Mesothelial cell of epicardium (in vitro differentiated cells): ENCODE measurements at regions not wholly inside any gene's neighbourhood (a gene's known extent, or its start where the extent isn't known, plus 50 kb on each side); places are given as distances from the start of the nearest gene placed in this dataset.

Source experiments
- DNase-seq, 2 experiments: peaks; one replicate each; pipeline ENCODE4 v3.0.0; 2021; ENCODE audit warnings: low spot score in 2 of 2; ENCODE audit not compliant: unreplicated experiment in 2 of 2
- H3K27ac Mint-ChIP-seq: 2 replicates; pipeline ENCODE4 v1.8.0; 2021; ENCODE audit warnings: mixed read lengths
- H3K27me3 Mint-ChIP-seq: 2 replicates; pipeline ENCODE4 v1.8.0; 2021; ENCODE audit warnings: low read depth, mixed read lengths
- H3K36me3 Mint-ChIP-seq: 2 replicates; pipeline ENCODE4 v1.8.0; 2021; ENCODE audit warnings: mixed read lengths
- H3K4me1 Mint-ChIP-seq: 2 replicates; pipeline ENCODE4 v1.8.0; 2021; ENCODE audit warnings: mixed read lengths
- H3K4me3 Mint-ChIP-seq: 2 replicates; pipeline ENCODE4 v1.8.0; 2021; ENCODE audit warnings: mild to moderate bottlenecking, moderate library complexity, mixed read lengths
- H3K9me3 Mint-ChIP-seq: 2 replicates; pipeline ENCODE4 v1.8.0; 2021; ENCODE audit warnings: mixed read lengths
- TF ChIP-seq, protein P1 (sequence below): fragments of 200-600 bp; sonication (generic); IDR thresholded peaks from one replicate; pipeline ENCODE4 v1.5.0; 2021; ENCODE audit warnings: antibody characterized with exemption; ENCODE audit not compliant: unreplicated experiment

DNA sequence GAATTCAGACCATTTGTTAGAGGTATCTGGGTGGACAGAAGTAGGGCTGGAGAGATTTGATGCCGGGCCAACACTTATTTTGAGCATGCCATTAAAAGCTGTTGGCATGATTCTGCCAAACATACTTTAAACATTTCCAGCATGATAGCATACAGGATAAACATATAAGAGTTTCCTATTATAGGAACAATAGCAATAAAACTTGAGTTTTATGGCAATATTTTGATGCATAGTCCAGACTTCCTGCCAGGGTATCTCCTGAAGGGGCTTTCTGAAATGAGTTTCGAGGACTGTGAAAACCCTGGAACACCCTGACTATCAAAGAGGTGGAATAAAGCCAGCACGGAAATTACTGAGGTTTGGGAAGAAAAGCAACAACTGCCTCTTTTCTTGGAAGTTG, 1398.0 kb upstream of the NXPH2 start:
- Mint-ChIP-seq H3K4me3 (no peak overlapping the region), H3K9me3 (no peaks in the 10 kb centered on the region), H3K27ac (no peak overlapping the region), H3K27me3 (peaks cover 9% of the 10 kb centered on the region), H3K4me1 (peaks cover 9% of the 10 kb centered on the region), H3K36me3 (no peaks in the 10 kb centered on the region)
- no peak for DNase-seq
- TF ChIP-seq, protein P1, sequence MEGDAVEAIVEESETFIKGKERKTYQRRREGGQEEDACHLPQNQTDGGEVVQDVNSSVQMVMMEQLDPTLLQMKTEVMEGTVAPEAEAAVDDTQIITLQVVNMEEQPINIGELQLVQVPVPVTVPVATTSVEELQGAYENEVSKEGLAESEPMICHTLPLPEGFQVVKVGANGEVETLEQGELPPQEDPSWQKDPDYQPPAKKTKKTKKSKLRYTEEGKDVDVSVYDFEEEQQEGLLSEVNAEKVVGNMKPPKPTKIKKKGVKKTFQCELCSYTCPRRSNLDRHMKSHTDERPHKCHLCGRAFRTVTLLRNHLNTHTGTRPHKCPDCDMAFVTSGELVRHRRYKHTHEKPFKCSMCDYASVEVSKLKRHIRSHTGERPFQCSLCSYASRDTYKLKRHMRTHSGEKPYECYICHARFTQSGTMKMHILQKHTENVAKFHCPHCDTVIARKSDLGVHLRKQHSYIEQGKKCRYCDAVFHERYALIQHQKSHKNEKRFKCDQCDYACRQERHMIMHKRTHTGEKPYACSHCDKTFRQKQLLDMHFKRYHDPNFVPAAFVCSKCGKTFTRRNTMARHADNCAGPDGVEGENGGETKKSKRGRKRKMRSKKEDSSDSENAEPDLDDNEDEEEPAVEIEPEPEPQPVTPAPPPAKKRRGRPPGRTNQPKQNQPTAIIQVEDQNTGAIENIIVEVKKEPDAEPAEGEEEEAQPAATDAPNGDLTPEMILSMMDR = no peak

DNA sequence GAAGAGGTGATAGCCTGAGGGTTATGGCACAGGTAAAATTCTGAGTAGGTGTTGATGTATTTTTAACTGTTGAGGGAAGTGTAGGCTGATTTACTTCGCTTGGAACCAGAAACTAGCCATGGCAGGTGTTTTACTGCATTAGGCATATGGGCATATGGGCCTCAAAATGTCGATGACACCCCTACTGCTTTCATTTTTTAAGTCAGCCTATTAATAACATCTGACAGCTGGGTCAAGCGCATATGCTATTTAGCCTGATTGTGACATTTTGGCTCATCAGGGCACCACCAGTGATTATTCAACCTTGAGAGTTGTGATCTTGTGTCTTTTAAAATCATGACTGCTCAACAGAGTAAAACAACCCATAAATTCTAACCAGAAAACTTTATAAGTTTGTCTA, 1396.9 kb upstream of the NXPH2 start:
- peaks cover 9% of the 10 kb centered on the region for H3K4me1 Mint-ChIP-seq
- DNase-seq = no peak
- no peaks in the 10 kb centered on the region for H3K36me3 Mint-ChIP-seq
- peaks cover 7% of the 10 kb centered on the region for H3K27me3 Mint-ChIP-seq
- H3K9me3 Mint-ChIP-seq = no peaks in the 10 kb centered on the region
- TF ChIP-seq, protein P1 = no peak
- H3K4me3 Mint-ChIP-seq = no peak overlapping the region
- H3K27ac Mint-ChIP-seq = no peak overlapping the region

DNA sequence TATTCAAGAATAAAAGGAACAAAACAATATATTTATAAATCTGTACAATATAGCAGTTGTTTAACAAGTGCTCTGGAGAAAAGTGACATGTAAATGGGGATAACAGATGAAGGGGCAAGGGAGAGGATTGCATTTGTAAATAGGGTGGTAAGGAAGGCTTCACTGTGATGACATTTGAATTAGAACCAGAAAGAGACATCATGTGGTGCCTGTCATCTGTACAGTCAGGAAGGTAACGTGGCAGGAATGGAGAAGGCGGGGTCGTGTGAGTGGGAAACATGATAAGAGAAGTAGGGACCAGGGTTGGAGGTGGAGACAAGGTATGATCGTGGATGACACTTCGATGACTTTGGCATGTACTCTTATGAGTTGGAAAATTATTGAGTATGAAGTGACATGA, 1393.6 kb upstream of the NXPH2 start:
- H3K4me1 Mint-ChIP-seq = peaks cover 9% of the 10 kb centered on the region
- H3K27me3 Mint-ChIP-seq = no peaks in the 10 kb centered on the region
- H3K4me3 Mint-ChIP-seq = no peak overlapping the region
- peaks cover 15% of the 10 kb centered on the region for H3K9me3 Mint-ChIP-seq
- TF ChIP-seq, protein P1 = no peak
- H3K27ac Mint-ChIP-seq = no peak overlapping the region
- DNase-seq = no peak
- H3K36me3 Mint-ChIP-seq = peaks cover 3% of the 10 kb centered on the region

DNA sequence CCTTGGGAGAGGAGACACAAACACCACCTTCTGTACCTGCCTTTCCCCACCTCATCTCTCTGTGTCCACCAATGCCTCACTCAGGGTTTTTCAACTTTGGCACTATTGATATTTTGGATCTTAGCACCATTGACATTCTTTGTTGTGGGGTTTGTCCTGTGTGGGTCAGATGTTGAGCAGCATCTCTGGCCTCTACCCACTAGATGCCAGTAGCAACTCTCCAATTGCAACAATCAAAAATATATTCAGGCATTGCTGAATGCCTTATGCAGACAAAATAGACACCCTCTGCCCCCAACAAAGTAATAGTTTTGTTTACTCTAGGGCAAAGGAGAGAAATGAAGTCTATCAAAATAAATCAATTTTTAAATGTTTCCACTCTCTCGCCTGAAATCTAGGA, 1384.3 kb upstream of the NXPH2 start:
- no peak for DNase-seq
- Mint-ChIP-seq H3K4me1 (no peaks in the 10 kb centered on the region), H3K27ac (no peak overlapping the region), H3K4me3 (no peak overlapping the region), H3K36me3 (no peaks in the 10 kb centered on the region), H3K27me3 (no peaks in the 10 kb centered on the region), H3K9me3 (peaks cover 19% of the 10 kb centered on the region)
- TF ChIP-seq, protein P1 = no peak

DNA sequence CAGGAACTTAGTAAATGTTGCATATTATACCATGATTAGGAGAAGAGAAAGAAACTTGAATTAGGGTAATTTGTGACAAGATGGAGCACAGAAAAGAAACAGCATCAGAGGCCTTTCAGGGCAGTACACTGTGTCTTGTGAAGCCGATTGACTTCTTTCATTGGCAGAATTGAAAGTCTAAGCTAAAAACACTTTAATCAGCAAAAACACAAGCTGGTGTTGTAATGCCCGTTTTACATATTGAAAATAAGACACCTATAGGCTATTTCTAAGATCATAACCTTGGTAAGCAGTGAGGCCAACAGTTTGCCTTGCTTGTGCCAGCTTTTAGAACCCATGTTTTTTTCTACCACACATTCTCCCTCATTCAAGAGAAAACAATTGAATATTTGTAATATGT, 1378.1 kb upstream of the NXPH2 start:
- TF ChIP-seq, protein P1 = no peak
- H3K4me1 Mint-ChIP-seq = no peaks in the 10 kb centered on the region
- no peak overlapping the region for H3K4me3 Mint-ChIP-seq
- H3K27ac Mint-ChIP-seq = no peak overlapping the region
- no peaks in the 10 kb centered on the region for H3K36me3 Mint-ChIP-seq
- H3K9me3 Mint-ChIP-seq = peaks cover 17% of the 10 kb centered on the region
- no peaks in the 10 kb centered on the region for H3K27me3 Mint-ChIP-seq
- no peak for DNase-seq

DNA sequence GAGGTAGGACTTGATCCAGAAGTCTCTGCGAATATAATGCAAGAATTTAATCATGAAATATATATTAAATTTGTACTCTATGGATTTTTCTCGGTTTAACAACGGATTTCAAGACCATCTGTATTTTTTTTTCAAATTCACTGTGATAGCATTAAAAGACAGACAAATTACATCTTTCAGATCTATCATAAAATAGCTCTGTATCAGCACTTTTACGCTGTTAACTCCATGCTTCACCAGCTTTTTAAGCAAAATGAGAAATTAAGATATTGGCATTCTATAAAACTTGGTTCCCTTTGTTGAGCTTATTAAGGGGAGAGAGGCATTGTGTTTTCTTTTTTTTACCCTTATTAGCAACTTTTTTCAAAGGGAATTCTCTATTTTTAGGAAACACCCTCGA, 1377.6 kb upstream of the NXPH2 start:
- Mint-ChIP-seq H3K27me3 (no peaks in the 10 kb centered on the region), H3K9me3 (peaks cover 20% of the 10 kb centered on the region), H3K27ac (no peak overlapping the region), H3K4me1 (no peaks in the 10 kb centered on the region), H3K4me3 (no peak overlapping the region), H3K36me3 (no peaks in the 10 kb centered on the region)
- TF ChIP-seq, protein P1 = no peak
- no peak for DNase-seq
